CD4-positive, alpha-beta memory T cell (primary cell): ENCODE measurements at regions not wholly inside any gene's neighbourhood (a gene's known extent, or its start where the extent isn't known, plus 50 kb on each side); places are given as distances from the start of the nearest gene placed in this dataset.

Source experiments
- CTCF ChIA-PET: fragments of 350-600 bp; sonication (Branson Sonifier 250); formaldehyde crosslinking; loops from one replicate; lab custom pipeline; 2021; ENCODE audit warnings: inconsistent platforms; ENCODE audit not compliant: partially characterized antibody; lab: Charles Lee
- POLR2A ChIA-PET: fragments of 350-600 bp; sonication (Branson Sonifier 250); formaldehyde crosslinking; loops from one replicate; lab custom pipeline; 2021; ENCODE audit not compliant: partially characterized antibody; lab: Charles Lee
- DNase-seq, 5 donors: peaks; one replicate each; pipeline versions ENCODE4 v3.0.0 to v3.0.0-alpha.2; 2020 to 2022; ENCODE audit warnings: mixed read lengths in 1 of 5
- H3K27ac ChIP-seq: one replicate; pipeline ENCODE4 v1.7.0; 2013; ENCODE audit warnings: low read depth, low read length
- H3K27me3 ChIP-seq: 2 replicates; pipeline ENCODE4 v1.7.0; 2013; ENCODE audit warnings: mild to moderate bottlenecking, low read length, moderate library complexity; ENCODE audit not compliant: insufficient read depth
- H3K36me3 ChIP-seq: 2 replicates; pipeline ENCODE4 v1.7.0; 2013; ENCODE audit warnings: mild to moderate bottlenecking, low read length, moderate library complexity; ENCODE audit not compliant: insufficient read depth
- H3K4me1 ChIP-seq: 2 replicates; pipeline ENCODE4 v1.7.0; 2013; ENCODE audit warnings: mild to moderate bottlenecking, low read length, moderate library complexity; ENCODE audit not compliant: insufficient read depth
- H3K4me3 ChIP-seq, 2 donors: one replicate each; pipeline ENCODE4 v1.7.0; 2013; ENCODE audit warnings: low read length in 2 of 2, mild to moderate bottlenecking in 1 of 2
- H3K9me3 ChIP-seq, 2 donors: one replicate each; pipeline ENCODE4 v1.7.0; 2013; ENCODE audit warnings: low read length in 2 of 2, control low read depth in 1 of 2; ENCODE audit not compliant: control insufficient read depth in 1 of 2
- H3K27ac Mint-ChIP-seq, 7 donors: one replicate each; pipeline ENCODE4 v1.8.0; 2020 to 2021; ENCODE audit warnings: mixed read lengths in 7 of 7, mild to moderate bottlenecking in 6 of 7, inconsistent platforms in 3 of 7, moderate library complexity in 3 of 7
- H3K27me3 Mint-ChIP-seq, 2 donors: one replicate each; pipeline ENCODE4 v1.8.0; 2020 to 2021; ENCODE audit warnings: mixed read lengths in 2 of 2
- H3K36me3 Mint-ChIP-seq, 2 donors: one replicate each; pipeline ENCODE4 v1.8.0; 2020 to 2021; ENCODE audit warnings: mixed read lengths in 2 of 2, inconsistent platforms in 1 of 2, mild to moderate bottlenecking in 1 of 2
- H3K4me1 Mint-ChIP-seq, 4 donors: one replicate each; pipeline ENCODE4 v1.8.0; 2020 to 2021; ENCODE audit warnings: mixed read lengths in 4 of 4, mild to moderate bottlenecking in 1 of 4
- H3K4me3 Mint-ChIP-seq, 8 donors: one replicate each; pipeline ENCODE4 v1.8.0; 2020 to 2021; ENCODE audit warnings: mixed read lengths in 8 of 8, mild to moderate bottlenecking in 7 of 8, moderate library complexity in 6 of 8, inconsistent platforms in 3 of 8
- H3K9me3 Mint-ChIP-seq, 8 donors: one replicate each; pipeline ENCODE4 v1.8.0; 2020 to 2021; ENCODE audit warnings: mixed read lengths in 8 of 8, mild to moderate bottlenecking in 5 of 8, inconsistent platforms in 3 of 8, moderate library complexity in 1 of 8
- intact Hi-C: fragments of 100-400 bp; cut with micrococcal nuclease; formaldehyde crosslinking; loops from one replicate; pipeline ENCODE4 v1.15.1; 2023

DNA sequence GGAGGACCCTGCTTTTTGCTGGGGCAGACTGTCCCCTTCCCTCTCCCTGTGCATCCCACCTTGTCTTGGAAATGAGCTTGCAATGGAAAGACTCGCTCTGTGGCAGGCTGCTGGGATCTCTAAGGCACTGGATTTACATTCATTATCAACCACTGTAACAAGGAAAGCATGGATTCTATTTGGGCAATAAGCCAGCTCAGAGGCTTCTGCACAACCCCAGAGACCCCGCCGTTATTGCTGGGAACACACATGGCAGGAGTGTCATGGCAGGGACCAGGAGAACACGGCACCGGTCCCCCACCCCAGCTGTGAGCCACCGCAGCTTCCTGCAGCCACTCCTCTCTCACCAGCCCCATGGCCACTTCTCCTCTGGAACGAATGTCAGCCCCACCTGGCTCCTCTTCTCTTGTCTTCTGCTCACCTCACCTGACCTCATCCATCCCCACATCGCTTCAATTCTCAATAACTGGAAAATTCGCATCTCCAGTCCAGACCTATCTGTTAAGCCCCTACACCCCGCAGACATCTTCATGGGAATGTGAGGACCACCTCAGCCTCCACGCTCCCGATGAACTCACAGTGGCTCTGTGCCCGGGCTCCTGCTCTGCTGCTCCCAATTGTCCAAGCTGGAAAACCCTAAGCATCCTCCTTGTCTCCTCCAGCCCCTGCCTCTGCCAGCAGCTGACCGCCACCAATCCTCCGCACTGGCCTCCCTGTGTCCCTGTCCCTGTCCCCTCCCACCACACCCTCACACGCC lies 181.5 kb downstream of the USP12 start:
- Histone ChIP-seq H3K4me1 (no peaks in the 10 kb centered on the region), H3K27me3 (no peaks in the 10 kb centered on the region), H3K27ac (no peak overlapping the region), H3K36me3 (no peaks in the 10 kb centered on the region), H3K9me3 (no peaks in the 10 kb centered on the region), H3K4me3 (no peak overlapping the region)
- H3K9me3 Mint-ChIP-seq: no peaks in the 10 kb centered on the region
- intact Hi-C loops: loop anchor here (5.0 kb wide), 1 partner anchor 282 kb away; the partner anchor contains the start of gene RASL11A
- DNase-seq: no peak
- no peaks in the 10 kb centered on the region for H3K36me3 Mint-ChIP-seq
- POLR2A ChIA-PET: no interaction called here
- H3K27ac Mint-ChIP-seq: peak overlapping the region in 1 of 7 donors; percentile 16
- peaks cover 3 to 6% of the 10 kb centered on the region in 2 donors for H3K27me3 Mint-ChIP-seq
- H3K4me3 Mint-ChIP-seq: no peak overlapping the region
- peaks cover 0 to 1% (median 0%) of the 10 kb centered on the region in 4 donors for H3K4me1 Mint-ChIP-seq
- CTCF ChIA-PET: interaction anchor here (1.2 to 9.2 kb wide), 3 partner anchors 14 to 838 kb away, joined by 3 to 354 read pairs (median 77); no protein-coding TSS in a partner anchor

DNA sequence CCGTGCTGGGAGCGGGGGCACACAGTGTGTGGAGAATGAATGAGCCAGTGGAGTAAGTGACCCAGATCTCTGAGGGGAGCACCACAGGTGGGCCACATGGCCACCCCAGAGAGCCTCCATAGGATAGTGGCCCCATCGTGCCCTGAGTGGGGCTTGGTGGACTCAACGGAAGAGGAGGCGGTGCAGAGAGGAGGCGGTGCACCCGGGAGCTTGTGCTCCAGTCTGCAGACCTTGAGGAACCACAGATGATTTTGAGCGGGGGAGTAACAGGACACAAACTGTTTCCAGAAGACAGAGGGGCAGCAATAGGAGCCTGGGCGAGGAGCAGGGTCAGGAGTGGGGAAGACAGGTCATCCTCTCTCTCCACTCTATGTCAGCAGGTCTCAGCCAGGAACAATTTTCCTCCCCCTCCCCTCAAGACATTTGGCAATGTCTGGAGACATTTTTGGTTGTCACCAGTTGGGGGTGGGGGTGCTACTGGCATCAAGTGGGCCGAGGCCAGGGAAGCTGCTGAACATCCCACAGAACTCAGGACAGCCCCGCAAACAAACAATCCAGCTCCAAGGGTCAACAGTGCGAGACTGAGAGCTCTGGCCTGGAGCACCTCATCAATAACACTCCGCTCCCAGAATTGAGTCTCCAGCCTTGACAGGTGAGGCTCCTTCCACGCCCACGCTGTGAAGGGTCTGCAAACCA lies 182.2 kb downstream of the USP12 start:
- intact Hi-C loops: loop anchor here (5.0 kb wide), 1 partner anchor 283 kb away; the partner anchor contains the start of gene RASL11A
- H3K27me3 ChIP-seq: no peaks in the 10 kb centered on the region
- no peak overlapping the region for H3K27ac ChIP-seq
- CTCF ChIA-PET: interaction anchor here (1.2 to 9.2 kb wide), 3 partner anchors 13 to 839 kb away, joined by 3 to 354 read pairs (median 77); no protein-coding TSS in a partner anchor
- POLR2A ChIA-PET: no interaction called here
- no peaks in the 10 kb centered on the region for H3K9me3 ChIP-seq
- Mint-ChIP-seq H3K27me3 (peaks cover 3 to 6% of the 10 kb centered on the region in 2 donors), H3K4me1 (peaks cover 0 to 2% (median 0%) of the 10 kb centered on the region in 4 donors), H3K27ac (no peak overlapping the region), H3K9me3 (no peaks in the 10 kb centered on the region), H3K36me3 (no peaks in the 10 kb centered on the region), H3K4me3 (no peak overlapping the region)
- H3K4me3 ChIP-seq: no peak overlapping the region
- DNase-seq: no peak
- H3K36me3 ChIP-seq: no peaks in the 10 kb centered on the region
- no peaks in the 10 kb centered on the region for H3K4me1 ChIP-seq

DNA sequence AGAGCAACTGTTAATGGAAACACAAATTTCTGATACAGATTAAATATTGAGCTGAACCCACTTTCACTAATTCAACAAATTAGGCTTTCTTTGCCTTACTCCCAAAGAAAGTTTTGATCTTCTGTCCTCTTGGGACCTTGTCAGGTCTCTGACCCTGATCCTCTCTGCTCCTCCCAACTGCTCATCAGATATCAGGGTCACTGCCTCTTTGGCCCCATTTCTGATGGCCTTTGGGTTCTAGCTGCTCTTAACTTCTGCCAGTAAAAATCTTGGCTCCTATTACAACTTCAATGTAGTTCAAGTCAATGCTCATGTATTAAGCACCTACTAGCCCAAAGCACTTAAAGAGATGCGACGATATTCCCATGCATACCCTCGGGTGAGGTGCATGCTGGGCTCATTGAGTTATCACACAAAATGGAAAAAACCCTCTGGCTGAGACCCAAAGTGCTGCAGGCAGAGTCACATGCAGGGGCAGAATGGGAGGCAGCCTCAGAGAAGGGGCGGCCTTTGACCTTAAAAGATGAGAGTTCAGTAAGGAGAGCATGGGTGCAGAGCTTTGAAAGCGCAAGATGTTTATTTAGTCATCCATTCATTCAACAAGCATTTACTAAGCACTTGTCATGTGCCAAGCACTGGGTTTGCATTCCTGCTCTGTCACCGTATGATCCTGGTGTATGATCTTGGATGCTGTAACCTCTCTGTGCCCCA lies 183.4 kb downstream of the USP12 start:
- Mint-ChIP-seq H3K27me3 (peaks cover 5 to 10% of the 10 kb centered on the region in 2 donors), H3K9me3 (no peaks in the 10 kb centered on the region), H3K4me3 (no peak overlapping the region), H3K27ac (peak overlapping the region in 1 of 7 donors; percentile 19), H3K36me3 (no peaks in the 10 kb centered on the region), H3K4me1 (peaks cover 0 to 2% (median 0%) of the 10 kb centered on the region in 4 donors)
- DNase-seq: no peak
- ChIA-PET POLR2A (no interaction called here), CTCF (interaction anchor here (0.9 to 9.2 kb wide), 4 partner anchors 219 to 996 kb away, joined by 3 to 354 read pairs (median 41); no protein-coding TSS in a partner anchor)
- Histone ChIP-seq H3K4me1 (no peaks in the 10 kb centered on the region), H3K4me3 (no peak overlapping the region), H3K9me3 (no peaks in the 10 kb centered on the region), H3K27ac (no peak overlapping the region), H3K36me3 (no peaks in the 10 kb centered on the region), H3K27me3 (no peaks in the 10 kb centered on the region)
- intact Hi-C loops: loop anchor here (5.0 kb wide), 1 partner anchor 284 kb away; the partner anchor contains the start of gene RASL11A

GRCh38 chr13:26987486-26988013 lies 184.1 kb downstream of the USP12 start:
- Mint-ChIP-seq H3K27ac (no peak overlapping the region), H3K9me3 (no peaks in the 10 kb centered on the region), H3K27me3 (peaks cover 5 to 11% of the 10 kb centered on the region in 2 donors), H3K4me1 (peaks cover 0 to 2% (median 0%) of the 10 kb centered on the region in 4 donors), H3K36me3 (no peaks in the 10 kb centered on the region), H3K4me3 (no peak overlapping the region)
- no peaks in the 10 kb centered on the region for H3K4me1 ChIP-seq
- ChIA-PET CTCF (interaction anchor here (0.7 to 9.2 kb wide), 5 partner anchors 220 to 997 kb away, joined by 3 to 354 read pairs (median 5); no protein-coding TSS in a partner anchor), POLR2A (no interaction called here)
- DNase-seq: no peak
- intact Hi-C loops: loop anchor here (5.0 kb wide), 1 partner anchor 285 kb away; the partner anchor contains the start of gene RASL11A
- no peaks in the 10 kb centered on the region for H3K27me3 ChIP-seq
- H3K27ac ChIP-seq: no peak overlapping the region
- H3K9me3 ChIP-seq: no peaks in the 10 kb centered on the region
- no peak overlapping the region for H3K4me3 ChIP-seq
- H3K36me3 ChIP-seq: no peaks in the 10 kb centered on the region

DNA sequence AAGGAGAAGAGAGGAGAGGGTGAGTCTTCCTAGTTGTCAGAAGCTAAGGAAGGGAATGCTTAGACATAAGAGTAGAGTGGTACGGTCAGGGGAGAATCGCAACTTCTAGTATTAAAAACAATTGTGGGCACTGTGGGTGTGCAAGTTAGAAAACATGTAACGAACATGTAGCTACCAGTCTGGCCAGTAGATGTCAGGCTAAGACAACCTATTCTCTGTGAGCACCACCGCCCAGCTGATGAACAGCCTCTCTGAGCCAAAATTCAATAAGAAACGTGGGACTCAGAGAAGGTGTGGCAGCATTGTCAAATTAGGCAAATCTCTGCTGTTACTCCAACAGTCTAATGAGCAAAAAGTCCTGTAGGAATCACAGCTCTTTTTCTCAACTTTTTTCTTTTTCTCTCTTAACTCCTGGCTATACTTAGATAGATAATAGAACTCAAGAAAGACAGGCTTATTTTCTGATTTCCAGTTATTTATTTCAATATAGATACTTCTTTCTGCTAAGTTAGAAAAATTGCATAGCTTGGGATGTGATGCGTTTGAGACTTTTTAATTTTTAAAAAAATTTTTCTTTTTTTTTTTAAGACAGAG lies 186.2 kb downstream of the USP12 start:
- H3K9me3 ChIP-seq: no peaks in the 10 kb centered on the region
- intact Hi-C loops: loop anchor here (1.0 to 5.0 kb wide), 4 partner anchors 287 to 999 kb away; partner anchors contain the start of gene RASL11A
- H3K27me3 Mint-ChIP-seq: peaks cover 9 to 13% of the 10 kb centered on the region in 2 donors

DNA sequence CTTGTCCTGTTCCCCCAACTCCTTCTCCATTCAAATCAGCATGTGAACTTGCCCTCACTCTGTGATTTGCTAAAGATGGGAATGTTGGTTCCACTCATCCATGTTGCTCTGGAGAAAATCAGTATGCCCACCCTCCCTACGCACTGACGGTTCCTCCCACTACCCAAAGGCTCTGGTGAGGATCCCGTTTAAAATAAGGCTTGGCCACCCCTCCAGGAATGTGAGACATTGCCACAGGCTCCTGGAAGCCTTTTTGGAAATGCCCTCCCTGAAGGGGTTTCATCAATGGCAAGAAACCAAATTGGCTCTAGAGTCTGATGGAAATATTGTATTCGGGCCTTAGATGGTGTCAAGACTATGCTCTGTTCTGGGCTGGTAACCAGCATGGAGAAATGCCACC lies 187.3 kb downstream of the USP12 start:
- intact Hi-C loops: no loop called here
- no peak overlapping the region for H3K27ac Mint-ChIP-seq
- DNase-seq: no peak
- peaks cover 0 to 2% (median 0%) of the 10 kb centered on the region in 4 donors for H3K4me1 Mint-ChIP-seq
- ChIA-PET CTCF (interaction anchor here (0.6 to 9.2 kb wide), 21 partner anchors 8 to 1000 kb away, joined by 3 to 354 read pairs (median 10); no protein-coding TSS in a partner anchor), POLR2A (no interaction called here)
- no peak overlapping the region for H3K4me3 ChIP-seq
- H3K9me3 Mint-ChIP-seq: no peaks in the 10 kb centered on the region
- H3K27me3 Mint-ChIP-seq: peaks cover 7 to 13% of the 10 kb centered on the region in 2 donors
- H3K4me3 Mint-ChIP-seq: no peak overlapping the region
- no peaks in the 10 kb centered on the region for H3K36me3 ChIP-seq
- no peaks in the 10 kb centered on the region for H3K27me3 ChIP-seq
- no peaks in the 10 kb centered on the region for H3K4me1 ChIP-seq
- H3K9me3 ChIP-seq: no peaks in the 10 kb centered on the region
- no peak overlapping the region for H3K27ac ChIP-seq
- H3K36me3 Mint-ChIP-seq: no peaks in the 10 kb centered on the region

More for the DNA sequence above, 186.2 kb downstream of the USP12 start:
- Mint-ChIP-seq H3K36me3 (no peaks in the 10 kb centered on the region), H3K9me3 (no peaks in the 10 kb centered on the region), H3K4me1 (peaks cover 0 to 2% (median 0%) of the 10 kb centered on the region in 4 donors), H3K27ac (no peak overlapping the region), H3K4me3 (no peak overlapping the region)
- peak; percentile 66 to 72 (median 70) for DNase-seq
- ChIA-PET POLR2A (interaction anchor here (0.8 kb wide), 1 partner anchor 374 kb away, joined by 4 read pairs; no protein-coding TSS in a partner anchor), CTCF (interaction anchor here (0.7 to 9.2 kb wide), 49 partner anchors 9 to 999 kb away, joined by 3 to 354 read pairs (median 5); partner anchors contain the start of gene RASL11A)
- H3K27ac ChIP-seq: no peak overlapping the region
- H3K4me3 ChIP-seq: no peak overlapping the region
- no peaks in the 10 kb centered on the region for H3K27me3 ChIP-seq
- no peaks in the 10 kb centered on the region for H3K4me1 ChIP-seq
- H3K36me3 ChIP-seq: no peaks in the 10 kb centered on the region
